Upper lobe of left lung (tissue), 6 donors: ENCODE measurements at regions not wholly inside any gene's neighbourhood (a gene's known extent, or its start where the extent isn't known, plus 50 kb on each side); places are given as distances from the start of the nearest gene placed in this dataset.

Experiments used
- ATAC-seq, 2 donors: fragments of 200-7000 bp; cut with Tn5 transposase; one replicate each; pipeline ENCODE4 v1.9.1; 2022; ENCODE audit warnings: mild to moderate bottlenecking in 2 of 2, moderate library complexity in 2 of 2; ENCODE audit not compliant: low FRiP score in 2 of 2
- DNase-seq, 2 donors: peaks; one replicate each; pipeline ENCODE4 v3.0.0-alpha.2; 2019 to 2020
- H3K27ac ChIP-seq, 4 donors: fragments of 200-600 bp; sonication (generic); one replicate each; pipeline ENCODE4 v1.5.1; 2016 to 2019
- H3K27me3 ChIP-seq, 4 donors: fragments of 200-600 bp; sonication (generic); one replicate each; pipeline ENCODE4 v1.5.1; 2017 to 2019
- H3K36me3 ChIP-seq, 4 donors: fragments of 200-600 bp; sonication (generic); one replicate each; pipeline ENCODE4 v1.5.1; 2016 to 2019
- H3K4me1 ChIP-seq, 4 donors: fragments of 200-600 bp; sonication (generic); one replicate each; pipeline ENCODE4 v1.5.1; 2018 to 2019
- H3K4me3 ChIP-seq, 4 donors: fragments of 200-600 bp; sonication (generic); one replicate each; pipeline ENCODE4 v1.5.1; 2017 to 2019; ENCODE audit warnings: mild to moderate bottlenecking in 2 of 4, moderate library complexity in 1 of 4
- H3K9me3 ChIP-seq, 4 donors: fragments of 200-600 bp; sonication (generic); one replicate each; pipeline ENCODE4 v1.5.1; 2018 to 2019
- CTCF ChIP-seq, 6 experiments: fragments of 450-650 bp in 4 of 6; fragments of 200-600 bp in 2 of 6; sonication (generic) in 2 of 6; IDR thresholded peaks; one replicate each; pipeline ENCODE4 v1.5.1; 2016 to 2019; ENCODE audit warnings: antibody characterized with exemption in 6 of 6
- EP300 ChIP-seq, 4 donors: sonication (generic); formaldehyde crosslinking; IDR thresholded peaks; one replicate each; pipeline ENCODE4 v1.5.1; 2017; ENCODE audit warnings: antibody characterized with exemption in 4 of 4, control low read depth in 2 of 4
- POLR2A ChIP-seq, 4 donors: fragments of 450-650 bp; IDR thresholded peaks; one replicate each; pipeline ENCODE4 v1.5.1; 2016 to 2017; ENCODE audit warnings: antibody characterized with exemption in 4 of 4, mild to moderate bottlenecking in 2 of 4
- POLR2AphosphoS5 ChIP-seq, 2 donors: sonication (generic); formaldehyde crosslinking; IDR thresholded peaks; one replicate each; pipeline ENCODE4 v1.5.1; 2017; ENCODE audit warnings: antibody characterized with exemption in 2 of 2
- WGBS, 2 donors: methylation state at CpG; one replicate each; pipeline ENCODE4 v1.1.5; 2017 to 2018; 5-methylcytosine and 5-hydroxymethylcytosine counted together
- donor health status: DM: no; HTN: no; CAD: no; lungs with moderate emphysema.
- donor health status: DM: no; HTN: yes; CAD: no; lungs with severe emphysema.

DNA sequence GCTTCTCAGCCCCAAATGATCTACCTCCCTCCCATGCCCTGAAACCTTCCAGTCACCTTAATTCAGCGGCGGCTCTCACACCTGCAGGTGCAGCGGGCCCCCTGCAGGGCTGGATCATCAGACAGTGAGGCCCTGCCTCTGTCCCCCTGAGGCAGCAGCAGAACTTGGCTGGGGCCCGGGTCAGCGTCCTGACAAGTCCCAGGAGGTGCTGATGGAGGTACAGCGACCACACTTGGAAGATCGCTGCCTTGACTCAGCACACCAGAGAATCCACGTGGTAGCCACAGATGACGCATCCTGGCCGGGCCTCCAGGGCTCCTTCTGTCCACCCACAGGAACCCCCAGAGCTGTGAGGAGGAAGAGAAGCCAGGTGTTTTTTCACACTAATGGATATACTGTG lies 116.4 kb upstream of the THBS2 start:
- Histone ChIP-seq H3K36me3 (no peaks in the 10 kb centered on the region), H3K9me3 (no peaks in the 10 kb centered on the region), H3K4me1 (no peaks in the 10 kb centered on the region), H3K4me3 (no peak overlapping the region), H3K27ac (no peak overlapping the region), H3K27me3 (no peaks in the 10 kb centered on the region)
- no peak for TF ChIP-seq POLR2AphosphoS5 (IDR thresholded peaks at IDR 0.05)
- no peak for TF ChIP-seq EP300 (IDR thresholded peaks at IDR 0.05)
- TF ChIP-seq CTCF (IDR thresholded peaks at IDR 0.05): no peak
- no peak for TF ChIP-seq POLR2A (IDR thresholded peaks at IDR 0.05)
- DNase-seq (peak in 1 of 2 donors; percentile 62), ATAC-seq (peak in 1 of 2 donors; percentile 50)
- 74 to 79% methylated on average over 10 of the region's 10 CpGs for WGBS, 2 donors

GRCh38 chr6:169368200-169368599 lies 114.6 kb upstream of the THBS2 start:
- H3K27me3 ChIP-seq: no peaks in the 10 kb centered on the region
- H3K36me3 ChIP-seq: no peaks in the 10 kb centered on the region
- TF ChIP-seq CTCF (IDR thresholded peaks at IDR 0.05) (no peak), POLR2A (IDR thresholded peaks at IDR 0.05) (no peak), POLR2AphosphoS5 (IDR thresholded peaks at IDR 0.05) (no peak), EP300 (IDR thresholded peaks at IDR 0.05) (no peak)
- WGBS, 2 donors: 93 to 94% methylated on average over 11 of the region's 11 CpGs
- H3K4me3 ChIP-seq: no peak overlapping the region
- H3K9me3 ChIP-seq: no peaks in the 10 kb centered on the region
- DNase-seq (no peak), ATAC-seq (no peak)
- no peaks in the 10 kb centered on the region for H3K4me1 ChIP-seq
- no peak overlapping the region for H3K27ac ChIP-seq

- Histone ChIP-seq H3K9me3 (no peaks in the 10 kb centered on the region), H3K4me3 (no peak overlapping the region), H3K4me1 (no peaks in the 10 kb centered on the region), H3K36me3 (no peaks in the 10 kb centered on the region), H3K27ac (no peak overlapping the region), H3K27me3 (no peaks in the 10 kb centered on the region)
- no peak for DNase-seq
- WGBS, 2 donors: 84 to 87% methylated on average over 7 of the region's 7 CpGs
- no peak for TF ChIP-seq POLR2A (IDR thresholded peaks at IDR 0.05)
- no peak for TF ChIP-seq EP300 (IDR thresholded peaks at IDR 0.05)
- no peak for TF ChIP-seq CTCF (IDR thresholded peaks at IDR 0.05)
- no peak for TF ChIP-seq POLR2AphosphoS5 (IDR thresholded peaks at IDR 0.05)
- no peak for ATAC-seq
Observed at GRCh38 chr6:169367507-169367906, 113.9 kb upstream of the THBS2 start.

GRCh38 chr6:169366258-169366901 lies 112.7 kb upstream of the THBS2 start:
- Histone ChIP-seq H3K9me3 (no peaks in the 10 kb centered on the region), H3K27ac (no peak overlapping the region), H3K4me3 (no peak overlapping the region), H3K4me1 (no peaks in the 10 kb centered on the region), H3K27me3 (no peaks in the 10 kb centered on the region), H3K36me3 (no peaks in the 10 kb centered on the region)
- TF ChIP-seq POLR2A (IDR thresholded peaks at IDR 0.05) (no peak), POLR2AphosphoS5 (IDR thresholded peaks at IDR 0.05) (no peak), EP300 (IDR thresholded peaks at IDR 0.05) (no peak), CTCF (IDR thresholded peaks at IDR 0.05) (no peak)
- ATAC-seq: no peak
- peak in 1 of 2 donors; percentile 38 for DNase-seq
- 91 to 92% methylated on average over 13 of the region's 13 CpGs for WGBS, 2 donors
